ENCODE measurements at regions not wholly inside any gene's neighbourhood (a gene's known extent, or its start where the extent isn't known, plus 50 kb on each side); places are given as distances from the start of the nearest gene placed in this dataset.

DNA sequence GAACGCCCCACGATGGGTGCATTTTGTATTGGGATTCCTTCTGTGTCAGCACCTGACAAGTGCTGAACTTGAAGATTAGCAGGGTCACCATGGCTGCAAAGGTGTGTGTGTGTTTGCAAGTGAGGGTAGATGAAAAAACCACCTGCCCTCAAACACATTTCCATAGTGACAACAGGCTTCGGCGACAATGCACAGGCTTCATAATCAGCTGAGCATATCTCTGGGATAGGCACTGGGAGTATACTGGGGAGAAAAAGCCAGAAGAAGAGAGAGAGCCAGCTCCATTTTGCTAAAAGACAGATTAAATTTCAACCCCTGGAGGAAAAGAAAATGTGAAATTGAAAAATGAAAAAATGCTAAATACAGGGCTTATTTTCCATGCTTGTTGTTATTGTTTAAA, 656.1 kb downstream of the INHBA start:
- no peak for DNase-seq (ENCODE audit: low read depth)

DNA sequence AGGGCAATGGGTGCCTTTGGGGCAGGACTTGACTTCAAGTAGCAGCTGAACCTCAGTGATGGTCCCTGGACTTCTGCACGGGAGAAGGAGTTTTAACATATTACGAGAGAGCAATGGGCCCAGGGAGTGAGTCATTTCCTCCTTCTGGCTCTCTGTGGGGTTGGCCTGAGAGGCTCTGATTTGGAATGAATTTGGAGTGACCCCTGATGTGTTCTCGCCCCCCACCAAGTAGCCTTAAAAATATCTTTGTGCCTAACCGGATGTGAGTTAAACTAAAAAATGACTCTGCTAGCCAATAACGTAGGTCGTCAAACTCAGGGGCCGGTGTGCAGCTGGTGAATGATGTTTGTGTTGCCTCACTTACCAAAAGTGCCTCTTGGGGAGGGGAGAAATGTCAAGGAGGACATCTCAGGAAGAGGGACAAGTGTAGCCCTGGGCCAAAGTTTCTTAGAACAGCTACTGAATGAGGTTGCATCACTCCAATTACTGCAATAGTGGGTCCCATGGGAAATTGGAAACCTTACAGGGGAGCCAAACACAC, 656.6 kb downstream of the INHBA start:
- peak; percentile 91 for DNase-seq (ENCODE audit: low read depth)

DNA sequence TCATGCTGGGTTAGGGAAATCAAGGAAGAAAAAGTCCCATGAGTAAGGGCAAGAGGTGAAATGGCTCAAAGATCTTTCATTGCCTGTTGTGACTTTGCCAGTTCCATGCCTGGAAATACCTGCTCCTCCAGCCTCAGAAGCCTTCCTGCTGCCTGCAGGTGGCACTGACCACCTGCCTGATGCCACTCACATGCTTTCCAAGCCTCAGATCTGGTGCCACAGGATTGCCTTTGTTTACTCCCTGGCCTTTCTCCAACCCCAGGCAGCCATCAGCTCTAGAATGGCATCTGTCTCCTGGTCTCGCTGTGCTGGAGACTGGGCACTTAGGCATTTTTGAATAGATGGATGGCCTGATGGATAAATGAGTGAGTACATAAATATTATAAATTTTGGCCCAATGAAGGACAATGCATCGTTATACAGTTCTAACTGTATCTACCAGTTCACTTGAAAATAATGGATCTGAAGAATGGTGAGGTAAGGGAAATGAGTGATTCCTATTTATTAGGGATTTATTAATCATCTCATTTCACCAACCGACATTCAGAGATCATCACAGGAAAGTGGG, 657.2 kb downstream of the INHBA start:
- DNase-seq (ENCODE audit: low read depth) = no peak

GRCh38 chr7:41039981-41040380, 662.9 kb downstream of the INHBA start:
- DNase-seq (ENCODE audit: low read depth) = no peak

- DNase-seq (ENCODE audit: low read depth) = no peak
Observed at GRCh38 chr7:41039386-41039953, 663.4 kb downstream of the INHBA start.

- DNase-seq (ENCODE audit: low read depth) = no peak
Observed at GRCh38 chr7:41038211-41038610, 664.7 kb downstream of the INHBA start.

DNA sequence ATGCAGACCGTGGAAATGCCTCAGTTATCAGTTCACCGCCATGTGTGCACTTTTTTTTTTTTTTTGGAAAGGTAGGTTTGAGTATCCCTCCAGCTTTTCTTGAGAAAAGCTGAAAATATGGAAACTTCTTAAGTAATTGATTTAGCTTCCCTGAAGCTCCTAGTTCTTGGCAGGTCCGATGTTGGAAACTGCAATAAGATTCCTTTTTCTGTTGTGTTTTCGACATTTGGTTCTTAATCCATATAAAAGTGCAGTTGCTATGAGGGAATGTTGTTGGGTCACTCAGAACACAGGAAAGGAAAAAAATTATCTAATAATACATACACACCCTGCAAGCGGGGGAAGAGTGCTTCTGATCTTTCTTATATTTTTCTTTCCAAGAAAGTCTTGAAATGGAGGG, 665.2 kb downstream of the INHBA start:
- DNase-seq (ENCODE audit: low read depth) = no peak

- DNase-seq (ENCODE audit: low read depth) = no peak
Observed at GRCh38 chr7:41035794-41036193, 667.1 kb downstream of the INHBA start.

GRCh38 chr7:41033500-41033899, 669.4 kb downstream of the INHBA start:
- peak; percentile 48 for DNase-seq (ENCODE audit: low read depth)

- no peak for DNase-seq (ENCODE audit: low read depth)
Observed at GRCh38 chr7:41030673-41031072, 672.2 kb downstream of the INHBA start.

GRCh38 chr7:41029072-41029499, 673.8 kb downstream of the INHBA start:
- DNase-seq (ENCODE audit: low read depth) = peak; percentile 99

- peak; percentile 48 for DNase-seq (ENCODE audit: low read depth)
Observed at GRCh38 chr7:41028580-41028979, 674.3 kb downstream of the INHBA start.

GRCh38 chr7:41027428-41028115, 675.3 kb downstream of the INHBA start:
- peak; percentile 98 for DNase-seq (ENCODE audit: low read depth)

DNA sequence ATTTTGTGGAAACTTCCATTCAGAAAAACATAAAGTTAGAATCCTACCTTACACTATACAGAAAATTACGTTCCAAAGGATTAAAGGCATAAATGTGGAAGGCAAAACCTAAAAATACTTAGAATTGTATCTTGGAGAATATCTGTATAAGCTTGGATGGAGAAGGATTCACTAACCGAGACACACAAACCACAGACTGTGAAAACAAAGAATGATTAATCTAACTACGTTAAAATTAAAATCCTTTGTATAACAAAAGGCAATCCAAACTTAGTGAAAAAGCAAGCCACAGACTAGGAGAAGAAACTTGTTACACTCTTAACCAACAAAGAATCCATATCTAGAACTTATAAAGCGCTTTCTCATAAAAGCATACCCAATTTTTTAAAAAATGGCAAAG, 678.8 kb downstream of the INHBA start:
- DNase-seq (ENCODE audit: low read depth) = no peak

DNA sequence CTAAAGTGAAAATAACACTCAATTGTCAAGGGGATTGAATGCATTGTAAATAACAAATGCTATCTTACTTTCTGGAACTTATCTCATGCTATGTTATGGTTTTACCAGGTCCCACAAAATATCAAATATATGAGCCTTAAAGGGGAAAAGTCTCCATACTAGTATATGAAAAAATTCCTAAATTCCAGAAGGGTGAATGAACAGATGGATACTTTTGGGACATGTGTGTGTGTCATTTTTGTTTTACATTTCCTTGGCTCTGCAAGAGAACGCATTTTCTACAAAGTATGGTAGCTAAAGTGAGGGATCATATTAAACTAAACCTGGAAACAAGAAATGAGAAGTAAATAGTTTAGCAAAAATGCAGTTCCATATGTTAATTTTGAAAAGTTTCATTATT, 682.8 kb downstream of the INHBA start:
- no peak for DNase-seq (ENCODE audit: low read depth)

- peak; percentile 48 for DNase-seq (ENCODE audit: low read depth)
Observed at GRCh38 chr7:41013117-41013516, 689.8 kb downstream of the INHBA start.

GRCh38 chr7:41012041-41012440, 690.8 kb downstream of the INHBA start:
- no peak for DNase-seq (ENCODE audit: low read depth)

DNA sequence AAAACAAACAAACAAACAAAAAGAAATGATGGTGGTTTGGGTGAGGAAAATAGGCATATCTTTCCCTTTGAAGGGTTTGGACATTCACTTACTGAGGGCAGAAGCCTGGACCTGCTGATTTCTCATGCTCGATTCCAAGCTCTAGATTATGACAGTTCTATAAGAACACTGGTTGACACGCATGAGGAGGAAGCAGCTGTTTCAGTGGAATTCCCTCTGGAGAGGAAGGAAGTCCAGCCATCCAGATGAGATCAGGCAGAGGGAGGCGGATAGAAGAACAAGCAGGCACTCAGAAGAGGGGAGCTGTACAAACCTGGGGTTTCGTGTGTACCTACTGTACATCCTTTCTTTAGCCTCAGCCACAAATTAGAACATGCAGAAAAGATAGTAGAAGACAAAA, 691.9 kb downstream of the INHBA start:
- DNase-seq (ENCODE audit: low read depth) = peak; percentile 69

DNA sequence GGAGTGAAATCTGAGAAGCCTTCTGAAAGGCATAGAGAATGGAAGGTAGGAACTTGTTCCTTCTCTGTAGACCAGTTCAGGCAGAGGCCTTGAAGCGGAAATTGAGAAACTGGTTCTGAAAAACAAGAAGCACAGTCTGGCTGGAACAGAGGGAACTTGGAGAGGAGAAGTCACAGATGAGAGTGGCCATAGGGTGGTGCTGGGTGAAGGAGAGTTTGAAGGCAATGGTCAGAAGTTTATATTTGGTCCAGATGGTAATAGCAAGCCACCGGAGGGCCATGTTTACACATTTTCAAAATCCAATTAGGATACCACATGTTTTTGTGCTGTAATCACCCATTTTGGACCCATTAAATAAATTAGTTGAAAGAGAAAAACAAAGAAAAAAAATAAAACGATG, 692.5 kb downstream of the INHBA start:
- peak; percentile 46 for DNase-seq (ENCODE audit: low read depth)

DNA sequence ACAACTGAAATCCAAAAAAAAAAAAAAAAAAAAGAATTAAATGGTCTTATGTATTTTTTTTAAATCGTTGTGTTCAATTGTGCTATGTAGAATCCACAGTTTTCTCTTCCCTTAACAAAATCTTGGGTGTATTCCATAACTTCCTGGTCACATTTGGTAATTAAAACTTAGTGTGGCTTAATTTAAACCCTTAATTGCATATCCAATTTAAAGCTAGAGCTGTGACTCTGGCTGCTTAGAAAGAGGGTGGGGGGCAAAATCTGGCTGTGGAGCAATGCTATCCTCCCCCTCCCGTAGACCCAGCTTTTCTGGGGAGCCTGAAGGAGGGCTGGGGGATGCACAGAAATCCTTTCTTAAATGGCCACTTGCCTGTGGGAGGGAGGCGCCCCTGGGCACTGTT, 695.1 kb downstream of the INHBA start:
- no peak for DNase-seq (ENCODE audit: low read depth)

DNA sequence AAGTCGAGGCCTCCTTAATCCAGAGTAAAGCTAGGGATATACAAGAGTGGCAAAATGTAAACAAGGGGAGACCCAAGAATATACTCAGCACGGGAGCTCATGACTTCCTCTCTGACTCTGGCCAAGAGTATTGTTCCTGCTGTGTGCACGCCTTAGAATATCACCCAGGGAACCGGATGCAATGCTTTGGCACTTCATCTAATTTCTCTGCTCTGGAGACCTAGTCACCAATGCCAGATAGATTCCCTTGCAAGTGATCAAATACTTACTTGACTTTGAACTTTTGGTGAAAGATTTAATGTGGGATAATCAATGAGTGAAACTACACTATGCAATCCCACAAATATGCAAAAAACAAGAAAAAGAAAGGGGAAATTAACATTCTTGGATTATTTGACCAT, 695.5 kb downstream of the INHBA start:
- DNase-seq (ENCODE audit: low read depth) = peak; percentile 22

- DNase-seq (ENCODE audit: low read depth) = peak; percentile 39
Observed at GRCh38 chr7:41006306-41006995, 696.4 kb downstream of the INHBA start.
